ENCODE measurements at regions not wholly inside any gene's neighbourhood (a gene's known extent, or its start where the extent isn't known, plus 50 kb on each side); places are given as distances from the start of the nearest gene placed in this dataset.

GRCh38 chr3:168975576-168975975 lies 687.9 kb downstream of the MECOM start:
- no peak overlapping the region for H3K4me3 ChIP-seq (ENCODE audit: control insufficient read depth in 2 of 3, extremely low read depth in 1 of 3, insufficient read depth in 2 of 3, low read depth in 1 of 3, low read length in 3 of 3)
- H3K9me3 ChIP-seq (ENCODE audit: control insufficient read depth, low read depth, low read length), result no peaks in the 10 kb centered on the region
- H3K9me1 ChIP-seq (ENCODE audit: control insufficient read depth, extremely low read depth, insufficient read depth, low read length), result no peaks in the 10 kb centered on the region
- H3K79me2 ChIP-seq (ENCODE audit: control insufficient read depth, insufficient read depth, low read length), result no peaks in the 10 kb centered on the region
- H3K27ac ChIP-seq (ENCODE audit: control insufficient read depth, insufficient read depth, low read length), result no peak overlapping the region
- no peaks in the 10 kb centered on the region for H3K27me3 ChIP-seq (ENCODE audit: control insufficient read depth, extremely low read depth, insufficient read depth, low read length)
- H3K9ac ChIP-seq (ENCODE audit: control insufficient read depth, extremely low read depth, insufficient read depth, low read length), result no peak overlapping the region
- no peak overlapping the region for H3K4me2 ChIP-seq (ENCODE audit: control insufficient read depth, extremely low read depth, insufficient read depth, low read depth, low read length)
- dilution Hi-C loops (cut with MboI; ENCODE audit: extremely low pct_ligation_motif_present, low sequenced_read_pairs), result no loop called here
- FAIRE-seq (no peak), DNase-seq (ENCODE audit: low read depth, low spot score) (no peak)
- TF ChIP-seq CTCF (optimal IDR thresholded peaks at IDR 0.05 in 1 of 3, IDR thresholded peaks at IDR 0.05 in 1 of 3, conservative IDR thresholded peaks at IDR 0.05 in 1 of 3; ENCODE audit: extremely low read depth in 1 of 3, insufficient read depth in 2 of 3, low read length in 3 of 3) (no peak), EZH2 (IDR thresholded peaks at IDR 0.05; ENCODE audit: low read length) (no peak)
- H4K20me1 ChIP-seq (ENCODE audit: control insufficient read depth, extremely low read depth, insufficient read depth, low read length), result no peaks in the 10 kb centered on the region
- H3K4me1 ChIP-seq (ENCODE audit: control insufficient read depth, extremely low read depth, insufficient read depth, low read length), result no peaks in the 10 kb centered on the region
- no peak overlapping the region for H2AFZ ChIP-seq (ENCODE audit: control insufficient read depth, low read length)
- H3K36me3 ChIP-seq (ENCODE audit: control insufficient read depth in 2 of 2, extremely low read depth in 1 of 2, insufficient read depth in 2 of 2, low read length in 2 of 2), result no peaks in the 10 kb centered on the region

GRCh38 chr3:168974617-168975403 lies 688.7 kb downstream of the MECOM start:
- TF ChIP-seq EZH2 (IDR thresholded peaks at IDR 0.05; ENCODE audit: low read length) (no peak), CTCF (optimal IDR thresholded peaks at IDR 0.05 in 1 of 3, IDR thresholded peaks at IDR 0.05 in 1 of 3, conservative IDR thresholded peaks at IDR 0.05 in 1 of 3; ENCODE audit: extremely low read depth in 1 of 3, insufficient read depth in 2 of 3, low read length in 3 of 3) (no peak)
- no peaks in the 10 kb centered on the region for H3K4me1 ChIP-seq (ENCODE audit: control insufficient read depth, extremely low read depth, insufficient read depth, low read length)
- dilution Hi-C loops (cut with MboI; ENCODE audit: extremely low pct_ligation_motif_present, low sequenced_read_pairs), result no loop called here
- H3K36me3 ChIP-seq (ENCODE audit: control insufficient read depth in 2 of 2, extremely low read depth in 1 of 2, insufficient read depth in 2 of 2, low read length in 2 of 2), result no peaks in the 10 kb centered on the region
- H2AFZ ChIP-seq (ENCODE audit: control insufficient read depth, low read length), result no peak overlapping the region
- no peak overlapping the region for H3K4me2 ChIP-seq (ENCODE audit: control insufficient read depth, extremely low read depth, insufficient read depth, low read depth, low read length)
- no peak overlapping the region for H3K9ac ChIP-seq (ENCODE audit: control insufficient read depth, extremely low read depth, insufficient read depth, low read length)
- DNase-seq (ENCODE audit: low read depth, low spot score) (no peak), FAIRE-seq (no peak)
- H3K9me1 ChIP-seq (ENCODE audit: control insufficient read depth, extremely low read depth, insufficient read depth, low read length), result no peaks in the 10 kb centered on the region
- H3K4me3 ChIP-seq (ENCODE audit: control insufficient read depth in 2 of 3, extremely low read depth in 1 of 3, insufficient read depth in 2 of 3, low read depth in 1 of 3, low read length in 3 of 3), result no peak overlapping the region
- no peaks in the 10 kb centered on the region for H3K79me2 ChIP-seq (ENCODE audit: control insufficient read depth, insufficient read depth, low read length)
- no peaks in the 10 kb centered on the region for H4K20me1 ChIP-seq (ENCODE audit: control insufficient read depth, extremely low read depth, insufficient read depth, low read length)
- H3K9me3 ChIP-seq (ENCODE audit: control insufficient read depth, low read depth, low read length), result no peaks in the 10 kb centered on the region
- no peaks in the 10 kb centered on the region for H3K27me3 ChIP-seq (ENCODE audit: control insufficient read depth, extremely low read depth, insufficient read depth, low read length)
- no peak overlapping the region for H3K27ac ChIP-seq (ENCODE audit: control insufficient read depth, insufficient read depth, low read length)

All from keratinocyte (primary cell).